HG03039 (cell line): ENCODE measurements at regions not wholly inside any gene's neighbourhood (a gene's known extent, or its start where the extent isn't known, plus 50 kb on each side); places are given as distances from the start of the nearest gene placed in this dataset.
A peak's percentile ranks its signal among the peaks of the same experiment; 100 is the strongest.

Experiments
- ATAC-seq: cut with Tn5 transposase; IDR thresholded peaks from one replicate; pipeline ENCODE4 v1.9.1; 2021; ENCODE audit warnings: mild to moderate bottlenecking, moderate library complexity; ENCODE audit not compliant: unreplicated experiment

- ATAC-seq = no peak
These were observed 50.6 kb upstream of the IL6 start for GRCh38 chr7:22676385-22676784.

GRCh38 chr7:22675917-22676343, 51.1 kb upstream of the IL6 start:
- no peak for ATAC-seq

- ATAC-seq = no peak
These were observed 51.6 kb upstream of the IL6 start for GRCh38 chr7:22675421-22675820.

GRCh38 chr7:22672846-22673680, 53.9 kb upstream of the IL6 start:
- ATAC-seq = peak; percentile 57

GRCh38 chr7:22671177-22671879, 55.7 kb upstream of the IL6 start:
- no peak for ATAC-seq

- no peak for ATAC-seq
These were observed 56.6 kb upstream of the IL6 start for GRCh38 chr7:22670422-22670815.

GRCh38 chr7:22669692-22670421, 57.1 kb upstream of the IL6 start:
- ATAC-seq = no peak

GRCh38 chr7:22668971-22669401, 58.0 kb upstream of the IL6 start:
- ATAC-seq = no peak

GRCh38 chr7:22667562-22668239, 59.3 kb upstream of the IL6 start:
- no peak for ATAC-seq

GRCh38 chr7:22667187-22667561, 59.8 kb upstream of the IL6 start:
- no peak for ATAC-seq

- ATAC-seq = no peak
These were observed 60.3 kb upstream of the IL6 start for GRCh38 chr7:22666732-22667131.

- ATAC-seq = no peak
These were observed 61.1 kb upstream of the IL6 start for GRCh38 chr7:22665923-22666322.

- ATAC-seq = no peak
These were observed 61.8 kb upstream of the IL6 start for GRCh38 chr7:22664988-22665798.

- ATAC-seq = no peak
These were observed 63.3 kb upstream of the IL6 start for GRCh38 chr7:22663721-22664120.

- no peak for ATAC-seq
These were observed 63.7 kb upstream of the IL6 start for GRCh38 chr7:22663357-22663718.

- ATAC-seq = peak; percentile 50
These were observed 64.2 kb upstream of the IL6 start for GRCh38 chr7:22662556-22663356.

- ATAC-seq = no peak
These were observed 65.0 kb upstream of the IL6 start for GRCh38 chr7:22662036-22662435.

GRCh38 chr7:22660732-22661131, 66.3 kb upstream of the IL6 start:
- ATAC-seq = no peak

GRCh38 chr7:22660293-22660692, 66.7 kb upstream of the IL6 start:
- ATAC-seq = no peak

GRCh38 chr7:22659741-22660140, 67.3 kb upstream of the IL6 start:
- no peak for ATAC-seq
